Activated CD8-positive, alpha-beta memory T cell treated with anti-CD3 and anti-CD28 coated beads for 1 hour (primary cell): ENCODE measurements at regions not wholly inside any gene's neighbourhood (a gene's known extent, or its start where the extent isn't known, plus 50 kb on each side); places are given as distances from the start of the nearest gene placed in this dataset.

Experiments used
- DNase-seq, 2 donors: peaks; one replicate each; pipeline ENCODE4 v3.0.0-alpha.2; 2020; ENCODE audit warnings: low read depth in 1 of 2; ENCODE audit errors: extremely low read depth in 1 of 2

- DNase-seq, result no peak
Observed at GRCh38 chr1:168391851-168392681, 111.4 kb downstream of the TBX19 start.

GRCh38 chr1:168390271-168390670, 109.6 kb downstream of the TBX19 start:
- no peak for DNase-seq

GRCh38 chr1:168387781-168388760, 107.4 kb downstream of the TBX19 start:
- DNase-seq, result no peak

GRCh38 chr1:168386949-168387586, 106.4 kb downstream of the TBX19 start:
- peak; percentile 50 to 66 for DNase-seq

- DNase-seq, result no peak
Observed at GRCh38 chr1:168386492-168386891, 105.8 kb downstream of the TBX19 start.

- DNase-seq, result no peak
Observed at GRCh38 chr1:168381850-168382249, 101.2 kb downstream of the TBX19 start.

- DNase-seq, result no peak
Observed at GRCh38 chr1:168380945-168381344, 100.3 kb downstream of the TBX19 start.

- DNase-seq, result no peak
Observed at GRCh38 chr1:168379104-168379860, 98.6 kb downstream of the TBX19 start.

- no peak for DNase-seq
Observed at GRCh38 chr1:168375566-168376300, 95.1 kb downstream of the TBX19 start.

GRCh38 chr1:168374566-168374965, 93.9 kb downstream of the TBX19 start:
- no peak for DNase-seq

- DNase-seq, result no peak
Observed at GRCh38 chr1:168373869-168374268, 93.2 kb downstream of the TBX19 start.

GRCh38 chr1:168372861-168373371, 92.2 kb downstream of the TBX19 start:
- DNase-seq, result no peak

GRCh38 chr1:168372307-168372706, 91.6 kb downstream of the TBX19 start:
- DNase-seq, result no peak

GRCh38 chr1:168371477-168371876, 90.8 kb downstream of the TBX19 start:
- DNase-seq, result no peak

- DNase-seq, result no peak
Observed at GRCh38 chr1:168370586-168370985, 89.9 kb downstream of the TBX19 start.

GRCh38 chr1:168369655-168370054, 89.0 kb downstream of the TBX19 start:
- no peak for DNase-seq

GRCh38 chr1:168368131-168368530, 87.5 kb downstream of the TBX19 start:
- no peak for DNase-seq

- no peak for DNase-seq
Observed at GRCh38 chr1:168365719-168366479, 85.2 kb downstream of the TBX19 start.
